MCF 10A (cell line): ENCODE measurements at regions not wholly inside any gene's neighbourhood (a gene's known extent, or its start where the extent isn't known, plus 50 kb on each side); places are given as distances from the start of the nearest gene placed in this dataset.
"Not testable (repeated sequence)": the region's sequence is repeated elsewhere in the genome, so short reads cannot be mapped to it uniquely, and the experiment has no call there.

Experiments used
- BruUV-seq: library from RNA; stranded (reverse); fragments of 400-500 nt; replicated peaks from 2 replicates; lab custom pipeline; 2021; lab: Mats Ljungman, UMichigan
- CTCF ChIA-PET: fragments of 300-600 bp; sonication (Branson Sonifier 250); formaldehyde crosslinking; extraction: SDS; loops from one replicate; lab custom pipeline; 2021; ENCODE audit warnings: antibody characterized with exemption, inconsistent platforms; lab: Yijun Ruan, JAX
- POLR2A ChIA-PET: fragments of 300-600, 350-650 bp; sonication (Branson Sonifier 250); formaldehyde crosslinking; extraction: SDS; loops from one replicate; lab custom pipeline; 2020; ENCODE audit warnings: antibody characterized with exemption, inconsistent platforms; lab: Yijun Ruan, JAX
- DNase-seq: peaks from one replicate; pipeline ENCODE4 v3.0.0-alpha.2; 2018; ENCODE audit not compliant: unreplicated experiment
- H3K27ac Mint-ChIP-seq: one replicate; pipeline ENCODE4 v1.8.0; 2022; ENCODE audit warnings: mild to moderate bottlenecking, low read depth, mixed read lengths; ENCODE audit not compliant: unreplicated experiment
- H3K27me3 Mint-ChIP-seq: one replicate; pipeline ENCODE4 v1.8.0; 2022; ENCODE audit warnings: mixed read lengths; ENCODE audit not compliant: insufficient read depth, unreplicated experiment
- H3K36me3 Mint-ChIP-seq: one replicate; pipeline ENCODE4 v1.8.0; 2022; ENCODE audit warnings: mild to moderate bottlenecking, moderate library complexity, mixed read lengths; ENCODE audit not compliant: insufficient read depth, unreplicated experiment
- H3K4me1 Mint-ChIP-seq: one replicate; pipeline ENCODE4 v1.8.0; 2022; ENCODE audit warnings: mixed read lengths; ENCODE audit not compliant: insufficient read depth, unreplicated experiment
- H3K4me3 Mint-ChIP-seq: one replicate; pipeline ENCODE4 v1.8.0; 2022; ENCODE audit warnings: mild to moderate bottlenecking, moderate library complexity, mixed read lengths; ENCODE audit not compliant: unreplicated experiment
- H3K9me3 Mint-ChIP-seq: one replicate; pipeline ENCODE4 v1.8.0; 2022; ENCODE audit warnings: mixed read lengths; ENCODE audit not compliant: unreplicated experiment
- CTCF ChIP-seq: fragments of 200-600 bp; IDR thresholded peaks from one replicate; pipeline ENCODE4 v1.8.0; 2022; ENCODE audit warnings: antibody characterized with exemption, mild to moderate bottlenecking; ENCODE audit not compliant: unreplicated experiment
- intact Hi-C: fragments of 100-400 bp; cut with micrococcal nuclease; formaldehyde crosslinking; loops from 2 replicates; pipeline ENCODE4 v1.14.1; 2022

GRCh38 chr2:242009846-242010245, 140.3 kb downstream of the RTP5 start:
- POLR2A ChIA-PET, H3K27ac Mint-ChIP-seq, H3K27me3 Mint-ChIP-seq, H3K36me3 Mint-ChIP-seq, intact Hi-C loops, H3K4me3 Mint-ChIP-seq, H3K4me1 Mint-ChIP-seq, H3K9me3 Mint-ChIP-seq, DNase-seq, CTCF ChIA-PET, BruUV-seq: not testable (repeated sequence)

DNA sequence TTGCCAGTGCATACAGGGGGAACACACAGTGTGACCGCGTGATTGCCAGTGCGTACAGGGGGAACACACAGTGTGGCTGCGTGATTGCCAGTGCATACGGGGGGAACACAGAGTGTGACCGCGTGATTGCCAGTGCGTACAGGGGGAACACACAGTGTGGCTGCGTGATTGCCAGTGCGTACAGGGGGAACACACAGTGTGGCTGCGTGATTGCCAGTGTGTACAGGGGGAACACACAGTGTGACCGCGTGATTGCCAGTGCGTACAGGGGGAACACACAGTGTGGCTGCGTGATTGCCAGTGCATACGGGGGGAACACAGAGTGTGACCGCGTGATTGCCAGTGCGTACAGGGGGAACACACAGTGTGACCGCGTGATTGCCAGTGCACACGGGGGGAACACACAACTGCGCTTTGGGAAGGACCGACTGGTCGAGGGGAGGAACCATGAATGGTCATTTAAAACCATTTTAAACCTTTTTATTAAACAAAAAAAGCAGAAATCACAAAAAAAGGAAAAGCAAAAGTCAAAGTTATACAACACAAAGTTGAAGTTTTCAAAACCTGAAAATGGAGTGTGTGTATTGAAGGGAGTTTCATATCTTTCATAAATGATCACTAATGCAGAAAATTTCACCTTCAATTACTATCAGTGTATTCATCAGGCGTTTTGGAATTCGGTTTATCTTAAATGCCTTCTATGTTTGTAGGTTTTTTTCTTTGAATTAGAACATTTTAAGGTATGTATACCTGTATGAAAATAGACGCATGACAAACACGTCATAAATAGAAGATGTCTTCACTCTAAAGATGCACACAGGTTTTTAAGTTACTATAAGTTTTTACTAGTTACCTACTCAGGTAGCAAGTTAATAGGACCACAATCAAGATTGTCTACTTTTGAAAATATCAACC, 141.0 kb downstream of the RTP5 start:
- CTCF ChIA-PET, result not testable (repeated sequence)

DNA sequence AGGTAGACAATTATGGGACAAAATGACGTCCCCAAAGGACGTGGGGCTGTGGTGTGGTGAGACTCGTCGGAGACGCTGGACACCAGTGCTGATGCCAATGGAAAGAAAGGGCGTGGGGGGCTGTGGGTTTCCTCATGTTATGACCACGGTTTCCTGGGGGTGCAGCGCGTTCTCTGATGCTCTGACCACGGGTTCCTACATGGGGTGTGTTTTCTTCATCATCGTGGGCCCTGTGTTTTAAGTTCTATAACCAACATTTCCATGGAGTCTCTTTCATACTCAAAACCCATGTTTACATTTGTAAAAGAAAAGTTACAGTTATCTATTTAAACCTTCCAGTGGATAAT, 141.6 kb downstream of the RTP5 start:
- POLR2A ChIA-PET, result no interaction called here
- Mint-ChIP-seq H3K4me1 (no peaks in the 10 kb centered on the region), H3K27me3 (peaks cover 15% of the 10 kb centered on the region), H3K9me3 (no peaks in the 10 kb centered on the region), H3K36me3 (no peaks in the 10 kb centered on the region), H3K27ac (no peak overlapping the region), H3K4me3 (no peak overlapping the region)
- CTCF ChIA-PET, result no interaction called here
- no peak for DNase-seq
- TF ChIP-seq CTCF, result no peak
- BruUV-seq, result no TSS peak
- intact Hi-C loops, result no loop called here

More for the DNA sequence above, 141.0 kb downstream of the RTP5 start:
- H3K4me3 Mint-ChIP-seq, H3K4me1 Mint-ChIP-seq, intact Hi-C loops, H3K9me3 Mint-ChIP-seq, POLR2A ChIA-PET, H3K27ac Mint-ChIP-seq, DNase-seq, H3K36me3 Mint-ChIP-seq, BruUV-seq: not testable (repeated sequence)
- H3K27me3 Mint-ChIP-seq, result peaks cover 15% of the 10 kb centered on the region

DNA sequence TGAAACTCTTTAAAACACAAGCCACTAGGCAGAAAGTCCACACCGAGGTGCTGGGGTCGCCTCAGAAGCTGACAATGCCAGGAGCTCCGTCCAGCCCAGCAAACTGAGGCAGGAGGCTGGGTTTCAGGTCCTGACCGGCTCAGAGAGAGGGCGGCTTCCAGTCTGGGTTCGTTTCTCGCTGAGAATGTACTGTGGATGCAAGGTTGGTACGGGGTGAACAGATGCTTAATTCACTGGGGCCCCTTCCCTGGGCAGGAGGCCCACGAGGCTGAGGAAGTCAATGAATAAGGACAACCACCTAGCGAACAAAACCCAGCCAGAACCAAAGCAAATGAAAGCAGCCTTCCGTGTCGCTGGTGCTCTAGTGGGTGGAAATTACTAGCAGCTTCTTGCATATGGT, 142.0 kb downstream of the RTP5 start:
- Mint-ChIP-seq H3K27me3 (peaks cover 15% of the 10 kb centered on the region), H3K9me3 (no peaks in the 10 kb centered on the region), H3K27ac (no peak overlapping the region), H3K4me3 (no peak overlapping the region), H3K4me1 (no peaks in the 10 kb centered on the region), H3K36me3 (no peaks in the 10 kb centered on the region)
- no peak for TF ChIP-seq CTCF
- intact Hi-C loops, result no loop called here
- DNase-seq, result no peak
- ChIA-PET POLR2A (no interaction called here), CTCF (no interaction called here)
- BruUV-seq, result no TSS peak

DNA sequence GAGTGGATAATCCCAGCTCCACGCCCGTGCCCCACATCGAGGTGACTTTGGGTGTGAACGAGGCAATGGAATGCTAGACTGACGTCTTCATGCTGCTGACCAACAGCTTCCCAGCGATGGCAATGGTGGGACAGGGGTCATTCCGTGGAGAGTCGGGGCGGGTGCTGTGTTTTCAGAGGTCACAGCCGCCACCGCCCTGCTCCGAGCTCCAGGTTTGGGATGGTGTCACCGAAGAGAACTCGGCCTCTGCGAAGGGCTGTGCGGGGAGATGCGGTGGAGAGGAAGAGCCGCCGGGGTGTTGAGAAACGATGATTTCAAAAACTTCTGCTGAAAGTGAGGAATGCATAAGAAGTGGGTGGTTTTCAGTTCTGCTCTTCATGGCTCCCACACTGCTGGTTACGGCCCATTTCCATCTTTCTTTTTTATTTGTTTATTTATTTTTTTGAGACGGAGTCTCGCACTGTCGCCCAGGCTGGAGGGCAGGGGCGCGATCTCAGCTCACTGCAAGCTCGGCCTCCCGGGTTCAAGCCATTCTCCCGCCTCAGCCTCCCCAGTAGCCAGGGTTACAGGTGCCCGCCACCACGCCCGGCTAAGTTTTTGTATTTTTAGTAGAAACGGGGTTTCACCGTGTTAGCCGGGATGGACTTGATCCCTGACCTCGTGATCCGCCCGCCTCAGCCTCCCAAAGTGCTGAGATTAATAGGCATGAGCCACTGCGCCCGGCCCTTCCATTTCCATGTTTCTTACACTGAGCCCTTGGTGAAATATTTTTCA, 142.6 kb downstream of the RTP5 start:
- no peaks in the 10 kb centered on the region for H3K4me1 Mint-ChIP-seq
- H3K27ac Mint-ChIP-seq, result no peak overlapping the region
- ChIA-PET CTCF (no interaction called here), POLR2A (no interaction called here)
- DNase-seq, result no peak
- intact Hi-C loops, result no loop called here
- H3K9me3 Mint-ChIP-seq, result no peaks in the 10 kb centered on the region
- H3K4me3 Mint-ChIP-seq, result no peak overlapping the region
- H3K36me3 Mint-ChIP-seq, result no peaks in the 10 kb centered on the region
- no TSS peak for BruUV-seq
- peaks cover 15% of the 10 kb centered on the region for H3K27me3 Mint-ChIP-seq
- no peak for TF ChIP-seq CTCF
